H1 (cell line): ENCODE measurements at regions not wholly inside any gene's neighbourhood (a gene's known extent, or its start where the extent isn't known, plus 50 kb on each side); places are given as distances from the start of the nearest gene placed in this dataset.

Experiments
- CTCF ChIP-seq, 3 experiments: IDR thresholded peaks; 1 replicate in 2 of 3; 2 replicates in 1 of 3; pipeline versions ENCODE4 v1.5.1 to v1.6.1; 2011; ENCODE audit warnings: low read length in 3 of 3, mild to moderate bottlenecking in 3 of 3, inconsistent platforms in 2 of 3, low read depth in 1 of 3, moderate library complexity in 1 of 3; ENCODE audit not compliant: insufficient read depth in 1 of 3; ENCODE audit errors: control extremely low read depth in 1 of 3
- GTF2F1 ChIP-seq: IDR thresholded peaks from 2 replicates; pipeline ENCODE4 v1.6.1; 2012; ENCODE audit warnings: low read depth, low read length, improper control_type of control experiment, borderline replicate concordance
- KDM5A ChIP-seq: fragments of 200-600 bp; IDR thresholded peaks from 2 replicates; pipeline ENCODE4 v1.7.1; 2012; ENCODE audit warnings: mild to moderate bottlenecking, low read length, inconsistent platforms, mixed read lengths
- POLR2A ChIP-seq, 2 experiments: IDR thresholded peaks; 1 replicate in 1 of 2; 2 replicates in 1 of 2; pipeline ENCODE4 v1.6.1; 2011; ENCODE audit warnings: low read depth in 2 of 2, low read length in 2 of 2, mild to moderate bottlenecking in 2 of 2; ENCODE audit errors: control extremely low read depth in 1 of 2
- SP4 ChIP-seq: IDR thresholded peaks from 2 replicates; pipeline ENCODE4 v1.6.1; 2012; ENCODE audit warnings: low read length, inconsistent platforms
- TAF7 ChIP-seq: optimal IDR thresholded peaks from 2 replicates; pipeline ENCODE3; 2011; ENCODE audit warnings: low read depth, mild to moderate bottlenecking, inconsistent platforms, low read length, moderate library complexity, borderline replicate concordance

GRCh38 chr7:12770227-12770975, 83.0 kb downstream of the ARL4A start:
- no peak for TF ChIP-seq CTCF (IDR thresholded peaks at IDR 0.05; ENCODE audit: control extremely low read depth in 1 of 3, insufficient read depth in 1 of 3, low read depth in 1 of 3, low read length in 3 of 3)
- no peak for TF ChIP-seq TAF7
- no peak for TF ChIP-seq POLR2A (IDR thresholded peaks at IDR 0.05; ENCODE audit: control extremely low read depth in 1 of 2, low read depth in 2 of 2, low read length in 2 of 2)
- no peak for TF ChIP-seq SP4
- TF ChIP-seq KDM5A, result no peak
- no peak for TF ChIP-seq GTF2F1
